Mesodermal cell (in vitro differentiated cells): ENCODE measurements at regions not wholly inside any gene's neighbourhood (a gene's known extent, or its start where the extent isn't known, plus 50 kb on each side); places are given as distances from the start of the nearest gene placed in this dataset.

Experiments used
- H3K27ac ChIP-seq: 2 replicates; pipeline ENCODE4 v1.7.0; 2013; ENCODE audit warnings: mild to moderate bottlenecking, low read depth, low read length, moderate library complexity; ENCODE audit not compliant: severe bottlenecking
- H3K36me3 ChIP-seq: 2 replicates; pipeline ENCODE4 v1.7.1; 2013; ENCODE audit warnings: mild to moderate bottlenecking, low read length, moderate library complexity; ENCODE audit not compliant: control insufficient read depth, insufficient read depth
- H3K4me1 ChIP-seq: one replicate; pipeline ENCODE4 v1.7.1; 2013; ENCODE audit warnings: mild to moderate bottlenecking, low read length; ENCODE audit not compliant: insufficient read depth, control insufficient read depth, poor library complexity, severe bottlenecking
- H3K4me3 ChIP-seq: 2 replicates; pipeline ENCODE4 v1.7.0; 2013; ENCODE audit warnings: low read length, control low read depth, mild to moderate bottlenecking; ENCODE audit not compliant: insufficient read depth, poor library complexity, severe bottlenecking; ENCODE audit errors: extremely low read depth
- H3K9me3 ChIP-seq: 2 replicates; pipeline ENCODE4 v1.7.1; 2013; ENCODE audit warnings: mild to moderate bottlenecking, low read length, moderate library complexity; ENCODE audit not compliant: control insufficient read depth
- WGBS, 2 experiments: methylation state at CpG; one replicate each; pipeline ENCODE4 v1.1.5; 2013; ENCODE audit warnings: missing lambda C conversion rate in 2 of 2; ENCODE audit not compliant: insufficient coverage in 2 of 2; 5-methylcytosine and 5-hydroxymethylcytosine counted together

- Histone ChIP-seq H3K36me3 (no peaks in the 10 kb centered on the region), H3K27ac (no peak overlapping the region), H3K4me3 (no peak overlapping the region), H3K9me3 (no peaks in the 10 kb centered on the region), H3K4me1 (peaks cover 5% of the 10 kb centered on the region)
- no CpG with 5 or more reads among the region's 1 CpG for WGBS, 2 experiments
Measured at GRCh38 chr9:87266697-87267096, 231.0 kb upstream of the DAPK1 start.

DNA sequence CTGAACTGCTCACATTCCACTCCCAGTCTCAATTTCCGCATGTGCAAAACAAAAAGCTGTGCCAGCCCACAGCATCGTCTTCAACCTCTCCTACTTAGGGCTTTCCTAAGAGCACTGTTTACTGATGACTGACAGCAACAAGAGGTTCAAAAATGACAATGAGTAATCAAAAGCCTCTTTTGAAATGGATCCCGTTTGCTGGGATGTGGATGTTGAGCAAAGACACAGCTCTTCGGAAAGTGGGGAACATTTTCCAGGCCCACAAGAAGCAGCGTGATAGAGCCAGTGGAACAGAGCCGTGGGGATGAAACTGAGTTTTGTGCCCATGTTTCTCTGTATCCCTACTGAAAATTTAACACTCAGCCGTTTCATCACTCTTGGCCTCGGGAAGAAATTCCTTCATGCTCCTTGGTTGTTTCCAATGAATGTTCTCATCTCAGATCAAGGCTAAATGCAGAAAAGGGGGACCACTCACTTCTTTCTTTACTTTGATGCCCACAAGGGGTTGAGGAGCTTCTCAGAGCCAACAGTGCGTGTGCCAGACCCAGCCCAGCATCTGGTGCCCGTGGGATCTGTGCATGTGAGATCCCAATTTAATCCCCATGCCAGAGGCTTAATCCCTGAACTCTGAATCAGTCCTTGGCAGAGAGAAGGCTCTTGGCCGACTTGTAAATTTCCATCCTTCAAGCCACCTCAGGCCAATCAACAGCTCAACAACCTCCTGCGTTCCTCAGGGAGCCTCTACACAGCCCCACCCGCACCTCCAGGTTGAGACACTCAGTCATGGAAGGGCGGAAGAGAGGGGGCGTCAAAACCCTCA lies 230.2 kb upstream of the DAPK1 start:
- H3K4me1 ChIP-seq, result peaks cover 5% of the 10 kb centered on the region
- 93 to 97% methylated on average over 10 to 14 of the region's 15 CpGs for WGBS, 2 experiments
- H3K36me3 ChIP-seq, result no peaks in the 10 kb centered on the region
- no peak overlapping the region for H3K27ac ChIP-seq
- H3K4me3 ChIP-seq, result no peak overlapping the region
- no peaks in the 10 kb centered on the region for H3K9me3 ChIP-seq

DNA sequence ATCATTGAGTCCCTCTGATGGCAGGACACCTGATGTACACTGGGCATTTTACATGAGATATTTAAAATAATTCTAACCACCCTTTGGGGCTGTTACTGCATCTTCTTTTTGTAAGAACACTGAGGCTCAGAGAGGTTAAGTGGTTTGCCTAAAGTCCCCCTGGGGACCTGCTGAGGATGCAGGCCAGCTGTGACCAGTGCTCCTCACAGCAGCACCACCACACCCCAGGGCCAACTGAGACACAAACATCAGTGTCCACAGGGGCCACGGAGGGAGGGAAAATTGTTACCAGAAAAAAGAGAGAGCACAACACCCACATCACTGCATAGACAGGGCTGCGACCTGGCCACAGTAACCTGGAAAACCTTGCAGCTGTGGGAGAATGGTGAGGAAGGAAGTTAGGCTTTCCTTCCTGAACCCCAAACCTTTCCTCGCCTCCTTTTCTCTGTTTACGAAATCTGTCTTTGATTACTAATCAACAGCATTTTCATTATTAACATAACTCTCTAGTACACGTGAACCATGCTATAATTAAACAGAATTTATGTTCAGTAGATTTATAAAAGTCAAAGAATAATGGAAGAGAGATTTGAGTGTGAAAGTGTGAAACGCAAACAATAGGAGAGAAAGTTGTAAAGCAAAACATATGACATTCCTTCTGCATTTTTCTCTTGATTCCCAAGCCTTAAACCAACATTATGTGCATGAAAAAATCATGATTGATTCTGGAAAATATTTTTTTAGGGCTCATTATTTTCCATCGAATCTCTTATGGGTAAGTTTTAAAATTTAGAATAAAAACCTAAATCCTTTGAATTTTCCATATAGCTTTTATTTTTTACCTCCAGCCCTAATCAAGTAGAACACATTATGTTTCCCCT lies 228.1 kb upstream of the DAPK1 start:
- H3K4me3 ChIP-seq, result no peak overlapping the region
- no CpG with 5 or more reads among the region's 7 CpGs for WGBS, 2 experiments
- H3K27ac ChIP-seq, result no peak overlapping the region

GRCh38 chr9:87270221-87270847 lies 227.3 kb upstream of the DAPK1 start:
- no peaks in the 10 kb centered on the region for H3K9me3 ChIP-seq
- no peaks in the 10 kb centered on the region for H3K36me3 ChIP-seq
- no peak overlapping the region for H3K4me3 ChIP-seq
- peak overlapping the region; percentile 46 for H3K27ac ChIP-seq
- H3K4me1 ChIP-seq, result peaks cover 5% of the 10 kb centered on the region
- WGBS, 2 experiments, result 83 to 100% methylated on average over 2 to 6 of the region's 16 CpGs

More for the DNA sequence above, 228.1 kb upstream of the DAPK1 start:
- H3K4me1 ChIP-seq, result peaks cover 5% of the 10 kb centered on the region
- H3K9me3 ChIP-seq, result no peaks in the 10 kb centered on the region
- no peaks in the 10 kb centered on the region for H3K36me3 ChIP-seq

DNA sequence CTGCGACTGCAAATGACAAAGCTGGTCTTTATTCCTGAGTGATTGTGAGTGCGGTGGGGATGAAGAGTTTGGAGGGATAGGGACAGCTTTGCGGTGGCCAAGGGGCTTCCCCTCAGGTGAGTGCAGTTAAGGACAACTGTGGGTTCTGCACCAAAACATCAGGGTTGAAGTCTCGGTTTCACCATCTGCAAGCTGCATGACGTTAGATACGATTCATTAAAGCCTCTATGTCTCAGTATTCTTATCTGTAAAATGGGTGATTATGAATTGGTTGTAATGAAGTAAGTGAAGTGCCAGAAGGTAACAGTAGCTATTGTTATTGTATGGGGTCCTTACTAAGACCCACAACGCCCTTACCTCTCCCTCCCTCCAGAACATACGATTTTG lies 226.8 kb upstream of the DAPK1 start:
- Histone ChIP-seq H3K4me1 (peaks cover 5% of the 10 kb centered on the region), H3K9me3 (no peaks in the 10 kb centered on the region), H3K27ac (no peak overlapping the region), H3K4me3 (no peak overlapping the region), H3K36me3 (no peaks in the 10 kb centered on the region)
- WGBS, 2 experiments, result 91 to 93% methylated on average over 7 to 8 of the region's 8 CpGs

DNA sequence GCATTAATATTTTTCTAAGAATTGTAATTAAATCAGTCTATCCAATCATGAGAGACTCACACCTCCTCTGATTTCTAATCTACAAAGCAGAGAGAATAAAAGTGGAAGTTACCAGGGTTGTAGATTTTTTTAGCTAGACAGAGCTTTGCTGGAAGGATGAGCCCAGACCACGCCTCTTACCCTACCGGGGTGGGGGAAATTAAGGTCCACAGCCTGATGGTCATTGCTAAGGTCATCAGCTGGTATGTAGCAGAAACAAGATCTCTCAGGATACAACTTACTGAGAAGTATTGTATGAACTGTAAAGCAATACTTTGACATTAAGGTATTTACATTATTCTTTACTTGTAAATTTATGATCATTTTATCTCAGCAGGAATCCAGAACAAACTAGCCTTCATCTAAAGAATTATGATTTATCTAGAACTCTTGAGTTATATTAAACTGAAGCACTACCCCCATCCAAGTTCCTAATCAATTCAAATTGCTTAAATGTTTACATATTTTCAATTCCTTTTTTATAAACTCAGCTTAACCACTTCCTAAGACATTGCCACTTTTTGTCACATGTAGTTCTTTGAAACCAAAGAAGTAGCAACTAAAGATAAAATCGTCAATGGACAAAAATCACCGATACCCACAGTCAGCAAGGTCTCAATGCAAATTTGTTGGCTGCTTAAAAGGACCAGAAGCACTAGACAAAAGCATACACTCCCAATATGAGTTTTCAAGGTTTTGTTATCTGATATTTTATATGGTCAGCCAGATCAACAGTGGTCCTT lies 225.8 kb upstream of the DAPK1 start:
- 93% methylated on average over 4 of the region's 4 CpGs; no CpG with 5 or more reads in 1 of the 2 experiments for WGBS, 2 experiments
- H3K9me3 ChIP-seq, result no peaks in the 10 kb centered on the region

DNA sequence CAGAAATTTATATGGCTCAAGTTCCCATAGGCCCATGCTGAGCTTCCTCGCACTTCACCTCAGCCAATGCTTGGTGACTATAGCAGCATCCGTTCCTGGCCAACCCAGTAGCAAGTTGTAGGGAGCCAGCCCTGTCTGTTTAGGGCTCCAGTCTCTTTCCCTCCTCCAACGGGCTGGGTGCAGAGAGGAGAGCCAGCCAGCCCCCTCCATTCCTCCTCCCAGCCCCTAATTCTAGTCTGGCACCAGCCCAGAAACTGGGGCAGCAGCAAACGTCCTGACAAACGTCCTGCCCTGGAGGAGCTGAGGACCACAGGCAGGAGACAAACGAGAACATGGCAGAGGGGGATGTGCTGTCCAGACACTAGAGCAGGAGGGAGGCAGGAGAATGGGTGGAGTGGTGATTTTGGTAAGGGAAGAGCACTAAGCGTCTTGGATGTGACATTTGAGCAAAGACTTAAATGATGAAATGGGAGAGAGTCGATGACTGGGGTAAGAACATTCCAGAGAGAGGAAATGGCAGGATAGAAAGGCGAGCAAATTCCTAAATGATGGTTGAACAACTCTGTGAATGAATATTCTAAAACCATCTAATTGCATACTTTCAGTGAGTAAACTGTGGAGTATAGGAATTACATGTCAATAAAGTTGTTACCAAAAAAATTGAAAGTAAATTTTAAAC lies 222.5 kb upstream of the DAPK1 start:
- 86 to 89% methylated on average over 6 to 7 of the region's 9 CpGs for WGBS, 2 experiments
- Histone ChIP-seq H3K36me3 (no peaks in the 10 kb centered on the region), H3K27ac (no peak overlapping the region), H3K9me3 (no peaks in the 10 kb centered on the region), H3K4me3 (no peak overlapping the region), H3K4me1 (peaks cover 5% of the 10 kb centered on the region)

More for the DNA sequence above, 225.8 kb upstream of the DAPK1 start:
- Histone ChIP-seq H3K4me1 (peaks cover 5% of the 10 kb centered on the region), H3K36me3 (no peaks in the 10 kb centered on the region), H3K4me3 (no peak overlapping the region), H3K27ac (no peak overlapping the region)

GRCh38 chr9:87276327-87276841 lies 221.3 kb upstream of the DAPK1 start:
- H3K4me1 ChIP-seq, result no peaks in the 10 kb centered on the region
- WGBS, 2 experiments, result 90% methylated on average over 1 of the region's 8 CpGs; no CpG with 5 or more reads in 1 of the 2 experiments
- no peak overlapping the region for H3K4me3 ChIP-seq
- H3K27ac ChIP-seq, result no peak overlapping the region
- no peaks in the 10 kb centered on the region for H3K36me3 ChIP-seq
- no peaks in the 10 kb centered on the region for H3K9me3 ChIP-seq

DNA sequence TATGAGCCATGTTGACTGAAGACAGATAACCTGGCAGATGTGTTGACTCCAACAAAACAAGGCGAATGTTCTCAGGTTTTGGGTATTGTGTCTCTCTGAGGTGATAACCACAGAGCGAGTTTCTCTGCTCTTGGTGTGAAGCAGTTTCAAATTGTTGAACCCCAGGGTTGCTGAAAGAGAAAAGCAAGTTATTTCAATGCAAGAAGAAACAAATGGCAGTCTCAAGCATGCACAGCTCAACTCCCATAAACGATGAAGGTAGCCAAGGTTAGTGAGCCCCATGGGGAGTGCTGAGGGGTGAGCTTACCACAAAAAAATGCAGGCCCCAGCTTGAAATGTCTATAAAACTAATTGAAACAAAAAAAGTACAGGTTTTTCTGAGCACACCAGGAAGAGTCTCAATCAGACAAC lies 220.8 kb upstream of the DAPK1 start:
- no peaks in the 10 kb centered on the region for H3K36me3 ChIP-seq
- H3K4me1 ChIP-seq, result no peaks in the 10 kb centered on the region
- 75% methylated on average over 2 to 3 of the region's 3 CpGs for WGBS, 2 experiments
- no peak overlapping the region for H3K4me3 ChIP-seq
- H3K27ac ChIP-seq, result no peak overlapping the region
- H3K9me3 ChIP-seq, result no peaks in the 10 kb centered on the region
